Hepatocyte (in vitro differentiated cells): ENCODE measurements at regions not wholly inside any gene's neighbourhood (a gene's known extent, or its start where the extent isn't known, plus 50 kb on each side); places are given as distances from the start of the nearest gene placed in this dataset.

Experiments
- DNase-seq: peaks from one replicate; pipeline ENCODE4 v3.0.0-alpha.2; 2016; ENCODE audit warnings: low spot score
- H2AFZ ChIP-seq: fragments of 200-600 bp; sonication (generic); 2 replicates; pipeline ENCODE4 v1.6.0; 2016; ENCODE audit warnings: antibody characterized with exemption, mild to moderate bottlenecking
- H3K27ac ChIP-seq: fragments of 200-600 bp; sonication (generic); 2 replicates; pipeline ENCODE4 v1.5.1; 2016; ENCODE audit warnings: mild to moderate bottlenecking
- H3K27me3 ChIP-seq: fragments of 200-600 bp; sonication (generic); 2 replicates; pipeline ENCODE4 v1.6.1; 2016
- H3K36me3 ChIP-seq: fragments of 200-600 bp; sonication (generic); replicated peaks from 2 replicates; pipeline ENCODE4 v1.5.1; 2016; ENCODE audit warnings: low read depth; ENCODE audit not compliant: insufficient read depth
- H3K4me1 ChIP-seq: fragments of 200-600 bp; sonication (generic); 2 replicates; pipeline ENCODE4 v1.5.1; 2016; ENCODE audit warnings: mild to moderate bottlenecking, moderate library complexity; ENCODE audit not compliant: insufficient read depth
- H3K4me2 ChIP-seq: fragments of 200-600 bp; sonication (generic); 2 replicates; pipeline ENCODE4 v1.6.0; 2016
- H3K4me3 ChIP-seq: fragments of 200-600 bp; sonication (generic); 2 replicates; pipeline ENCODE4 v1.5.1; 2016; ENCODE audit warnings: mild to moderate bottlenecking
- H3K79me2 ChIP-seq: fragments of 200-600 bp; sonication (generic); 2 replicates; pipeline ENCODE4 v1.6.0; 2017; ENCODE audit warnings: mild to moderate bottlenecking
- H3K9me2 ChIP-seq: fragments of 200-600 bp; sonication (generic); replicated peaks from 2 replicates; pipeline ENCODE4 v1.6.0; 2017; ENCODE audit warnings: mild to moderate bottlenecking; ENCODE audit not compliant: insufficient read depth
- H3K9me3 ChIP-seq: fragments of 200-600 bp; sonication (generic); 2 replicates; pipeline ENCODE4 v1.5.1; 2016; ENCODE audit warnings: low read depth, mild to moderate bottlenecking
- H4K20me1 ChIP-seq: fragments of 200-600 bp; sonication (generic); 2 replicates; pipeline ENCODE4 v1.6.0; 2016; ENCODE audit warnings: mild to moderate bottlenecking; ENCODE audit not compliant: insufficient read depth, poor library complexity, severe bottlenecking
- CTCF ChIP-seq: fragments of 200-600 bp; sonication (generic); IDR thresholded peaks from 2 replicates; pipeline ENCODE4 v1.5.1; 2016; ENCODE audit warnings: antibody characterized with exemption, mild to moderate bottlenecking; ENCODE audit not compliant: poor library complexity
- EZH2 ChIP-seq: fragments of 200-600 bp; sonication (generic); IDR thresholded peaks from 2 replicates; pipeline ENCODE4 v1.6.1; 2016; ENCODE audit warnings: antibody characterized with exemption, mild to moderate bottlenecking, borderline replicate concordance
- EZH2phosphoT487 ChIP-seq: fragments of 200-600 bp; sonication (generic); IDR thresholded peaks from one replicate; pipeline ENCODE4 v1.6.1; 2018; ENCODE audit warnings: antibody characterized with exemption, mild to moderate bottlenecking, low read depth, moderate library complexity; ENCODE audit not compliant: unreplicated experiment, severe bottlenecking
- WGBS: methylation state at CpG from one replicate; pipeline ENCODE4 v1.1.6; 2016; ENCODE audit warnings: low lambda C conversion rate; ENCODE audit errors: missing lambda C conversion rate; 5-methylcytosine and 5-hydroxymethylcytosine counted together

GRCh38 chr21:20527731-20528460 lies 470.3 kb upstream of the NCAM2 start:
- Histone ChIP-seq H4K20me1 (no peaks in the 10 kb centered on the region), H3K4me1 (no peaks in the 10 kb centered on the region), H3K9me2 (no peaks in the 10 kb centered on the region), H2AFZ (no peak overlapping the region), H3K27ac (no peak overlapping the region), H3K36me3 (no peaks in the 10 kb centered on the region), H3K4me3 (no peak overlapping the region), H3K9me3 (no peaks in the 10 kb centered on the region), H3K79me2 (no peaks in the 10 kb centered on the region), H3K27me3 (no peaks in the 10 kb centered on the region), H3K4me2 (no peak overlapping the region)
- TF ChIP-seq EZH2 (no peak), EZH2phosphoT487 (no peak), CTCF (no peak)
- 75% methylated on average over 5 of the region's 5 CpGs for WGBS
- DNase-seq, result no peak

- H3K27me3 ChIP-seq, result no peaks in the 10 kb centered on the region
- TF ChIP-seq CTCF, result no peak
- TF ChIP-seq EZH2phosphoT487, result no peak
- no peak for TF ChIP-seq EZH2
- no peak for DNase-seq
- H3K4me3 ChIP-seq, result no peak overlapping the region
- H3K9me3 ChIP-seq, result no peaks in the 10 kb centered on the region
- H3K27ac ChIP-seq, result no peak overlapping the region
- H3K79me2 ChIP-seq, result no peaks in the 10 kb centered on the region
- no peak overlapping the region for H2AFZ ChIP-seq
- no peaks in the 10 kb centered on the region for H4K20me1 ChIP-seq
- no peaks in the 10 kb centered on the region for H3K36me3 ChIP-seq
- no peaks in the 10 kb centered on the region for H3K9me2 ChIP-seq
- H3K4me1 ChIP-seq, result no peaks in the 10 kb centered on the region
- H3K4me2 ChIP-seq, result no peak overlapping the region
- WGBS, result 100% methylated on average over 1 of the region's 1 CpG
These were observed 461.1 kb upstream of the NCAM2 start for GRCh38 chr21:20537130-20537529.

GRCh38 chr21:20538039-20538658 lies 460.1 kb upstream of the NCAM2 start:
- H3K4me1 ChIP-seq, result no peaks in the 10 kb centered on the region
- no peaks in the 10 kb centered on the region for H3K9me2 ChIP-seq
- H3K4me2 ChIP-seq, result no peak overlapping the region
- no peaks in the 10 kb centered on the region for H3K79me2 ChIP-seq
- no peak overlapping the region for H3K27ac ChIP-seq
- H3K9me3 ChIP-seq, result no peaks in the 10 kb centered on the region
- H3K36me3 ChIP-seq, result no peaks in the 10 kb centered on the region
- no peaks in the 10 kb centered on the region for H4K20me1 ChIP-seq
- no peak overlapping the region for H2AFZ ChIP-seq
- TF ChIP-seq EZH2phosphoT487, result no peak
- TF ChIP-seq CTCF, result no peak
- no peak for TF ChIP-seq EZH2
- DNase-seq, result no peak
- H3K4me3 ChIP-seq, result no peak overlapping the region
- 90% methylated on average over 5 of the region's 5 CpGs for WGBS
- H3K27me3 ChIP-seq, result no peaks in the 10 kb centered on the region
